Mesenchymal stem cell (in vitro differentiated cells and primary cell): ENCODE measurements at regions not wholly inside any gene's neighbourhood (a gene's known extent, or its start where the extent isn't known, plus 50 kb on each side); places are given as distances from the start of the nearest gene placed in this dataset.

ENCODE experiments used
- DNase-seq: peaks from one replicate; pipeline ENCODE4 v3.0.0-alpha.2; 2013
- H2AFZ ChIP-seq: one replicate; pipeline ENCODE4 v1.6.1; 2013; ENCODE audit warnings: low read depth, mild to moderate bottlenecking, control low read depth, inconsistent platforms, low read length, moderate library complexity
- H2AK5ac ChIP-seq: 2 replicates; pipeline ENCODE4 v1.6.1; 2013; ENCODE audit warnings: low read length, moderate library complexity, mild to moderate bottlenecking, inconsistent platforms; ENCODE audit not compliant: severe bottlenecking
- H2BK120ac ChIP-seq: one replicate; pipeline ENCODE4 v1.6.1; 2013; ENCODE audit warnings: low read depth, mild to moderate bottlenecking, inconsistent platforms, low read length, moderate library complexity
- H2BK12ac ChIP-seq, 2 experiments: one replicate each; pipeline ENCODE4 v1.6.1; 2013; ENCODE audit warnings: inconsistent platforms in 2 of 2, low read length in 2 of 2, mild to moderate bottlenecking in 2 of 2, moderate library complexity in 2 of 2, control low read depth in 1 of 2
- H2BK15ac ChIP-seq: one replicate; pipeline ENCODE4 v1.6.1; 2013; ENCODE audit warnings: mild to moderate bottlenecking, low read depth, inconsistent platforms; ENCODE audit not compliant: poor library complexity, severe bottlenecking
- H2BK5ac ChIP-seq: 2 replicates; pipeline ENCODE4 v1.6.1; 2013; ENCODE audit warnings: low read depth, mild to moderate bottlenecking, low read length, control low read depth, inconsistent platforms; ENCODE audit not compliant: poor library complexity, severe bottlenecking
- H3K14ac ChIP-seq, 2 experiments: one replicate each; pipeline ENCODE4 v1.6.1; 2013; ENCODE audit warnings: inconsistent platforms in 2 of 2, low read length in 2 of 2, control low read depth in 1 of 2, mild to moderate bottlenecking in 1 of 2, moderate library complexity in 1 of 2
- H3K18ac ChIP-seq, 2 experiments: one replicate each; pipeline ENCODE4 v1.6.1; 2013; ENCODE audit warnings: inconsistent platforms in 2 of 2, low read length in 2 of 2, control low read depth in 1 of 2, low read depth in 1 of 2, mild to moderate bottlenecking in 1 of 2
- H3K23ac ChIP-seq, 2 experiments: one replicate each; pipeline ENCODE4 v1.6.1; 2013; ENCODE audit warnings: inconsistent platforms in 2 of 2, low read length in 2 of 2, mild to moderate bottlenecking in 2 of 2, moderate library complexity in 2 of 2, control low read depth in 1 of 2
- H3K27ac ChIP-seq: 2 replicates; pipeline ENCODE4 v1.5.1; 2013; ENCODE audit warnings: mild to moderate bottlenecking, moderate library complexity, low read length, control low read depth, inconsistent platforms; ENCODE audit not compliant: poor library complexity, severe bottlenecking
- H3K27me3 ChIP-seq, 2 experiments: 2 replicates each; pipeline versions ENCODE4 v1.6.1 to v1.7.0; 2013; ENCODE audit warnings: low read length in 2 of 2, mild to moderate bottlenecking in 2 of 2, moderate library complexity in 2 of 2, control low read depth in 1 of 2, inconsistent platforms in 1 of 2; ENCODE audit not compliant: control insufficient read depth in 1 of 2, insufficient read depth in 1 of 2
- H3K36me3 ChIP-seq, 2 experiments: 2 replicates each; pipeline versions ENCODE4 v1.6.1 to v1.7.0; 2013; ENCODE audit warnings: low read length in 2 of 2, control low read depth in 1 of 2, inconsistent platforms in 1 of 2, low read depth in 1 of 2, mild to moderate bottlenecking in 1 of 2; ENCODE audit not compliant: insufficient read depth in 2 of 2, control insufficient read depth in 1 of 2
- H3K4ac ChIP-seq, 2 experiments: one replicate each; pipeline ENCODE4 v1.6.1; 2013; ENCODE audit warnings: inconsistent platforms in 2 of 2, low read length in 2 of 2, mild to moderate bottlenecking in 2 of 2, moderate library complexity in 2 of 2, control low read depth in 1 of 2, low read depth in 1 of 2
- H3K4me1 ChIP-seq: 2 replicates; pipeline ENCODE4 v1.6.1; 2013; ENCODE audit warnings: low read depth, low read length, control low read depth; ENCODE audit not compliant: control insufficient read depth, insufficient read depth
- H3K4me2 ChIP-seq: 2 replicates; pipeline ENCODE4 v1.6.1; 2013; ENCODE audit warnings: low read length, mild to moderate bottlenecking, inconsistent platforms; ENCODE audit not compliant: poor library complexity, severe bottlenecking
- H3K4me3 ChIP-seq, 2 experiments: 2 replicates each; pipeline versions ENCODE4 v1.5.1 to v1.7.0; 2013; ENCODE audit warnings: low read length in 2 of 2, mild to moderate bottlenecking in 2 of 2, control low read depth in 1 of 2, low read depth in 1 of 2; ENCODE audit not compliant: insufficient read depth in 1 of 2
- H3K79me1 ChIP-seq: replicated peaks from 2 replicates; pipeline ENCODE4 v1.6.1; 2013; ENCODE audit warnings: mild to moderate bottlenecking, control low read depth, low read length, inconsistent platforms; ENCODE audit not compliant: poor library complexity, severe bottlenecking
- H3K9ac ChIP-seq: 2 replicates; pipeline ENCODE4 v1.7.0; 2013; ENCODE audit warnings: mild to moderate bottlenecking, low read length, moderate library complexity
- H3K9me3 ChIP-seq: 2 replicates; pipeline ENCODE4 v1.7.0; 2013; ENCODE audit warnings: mild to moderate bottlenecking, low read length; ENCODE audit not compliant: control insufficient read depth
- H4K8ac ChIP-seq: one replicate; pipeline ENCODE4 v1.6.1; 2013; ENCODE audit warnings: inconsistent platforms, mild to moderate bottlenecking, low read length, moderate library complexity
- H4K91ac ChIP-seq: one replicate; pipeline ENCODE4 v1.6.1; 2013; ENCODE audit warnings: mild to moderate bottlenecking, low read length, inconsistent platforms
- WGBS: methylation state at CpG from one replicate; pipeline ENCODE4 v1.1.7; 2013; ENCODE audit warnings: mixed read lengths; 5-methylcytosine and 5-hydroxymethylcytosine counted together

DNA sequence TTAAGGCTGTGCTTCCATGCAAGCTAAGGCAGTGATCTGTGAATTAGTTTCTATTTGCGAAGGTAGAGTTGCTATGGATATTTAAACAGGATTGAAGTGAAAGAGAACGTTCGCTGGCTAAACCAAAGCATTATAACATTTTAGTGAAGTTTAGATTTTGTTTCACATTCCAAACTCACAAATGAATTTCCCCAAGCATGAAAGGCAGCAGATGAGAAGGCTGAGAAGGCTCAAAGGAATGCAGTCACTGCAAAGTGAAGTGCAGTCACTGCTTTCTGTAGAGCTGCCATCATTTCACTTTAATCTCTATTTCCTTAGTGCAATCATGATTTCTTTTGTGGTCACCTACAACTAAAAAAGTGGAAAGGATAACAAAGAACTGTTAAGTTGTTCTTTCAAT is 334.7 kb upstream of the NR3C2 start:
- H2BK120ac ChIP-seq = no peak overlapping the region
- H3K4me2 ChIP-seq = no peak overlapping the region
- peak overlapping the region; percentile 15 for H3K9ac ChIP-seq
- H3K27me3 ChIP-seq = no peaks in the 10 kb centered on the region
- no peaks in the 10 kb centered on the region for H3K4me1 ChIP-seq
- no peak for DNase-seq
- 75% methylated on average over 1 of the region's 3 CpGs for WGBS
- no peak overlapping the region for H2BK15ac ChIP-seq
- H3K23ac ChIP-seq = no peak overlapping the region
- no peak overlapping the region for H3K4ac ChIP-seq
- no peaks in the 10 kb centered on the region for H3K9me3 ChIP-seq
- no peaks in the 10 kb centered on the region for H3K36me3 ChIP-seq
- no peak overlapping the region for H3K14ac ChIP-seq
- H2BK5ac ChIP-seq = no peak overlapping the region
- H3K79me1 ChIP-seq = no peaks in the 10 kb centered on the region
- H3K4me3 ChIP-seq = no peak overlapping the region
- H4K91ac ChIP-seq = no peak overlapping the region
- no peak overlapping the region for H4K8ac ChIP-seq
- H2AK5ac ChIP-seq = no peak overlapping the region
- H3K27ac ChIP-seq = peak overlapping the region; percentile 57
- no peak overlapping the region for H3K18ac ChIP-seq
- no peak overlapping the region for H2AFZ ChIP-seq
- no peak overlapping the region for H2BK12ac ChIP-seq

DNA sequence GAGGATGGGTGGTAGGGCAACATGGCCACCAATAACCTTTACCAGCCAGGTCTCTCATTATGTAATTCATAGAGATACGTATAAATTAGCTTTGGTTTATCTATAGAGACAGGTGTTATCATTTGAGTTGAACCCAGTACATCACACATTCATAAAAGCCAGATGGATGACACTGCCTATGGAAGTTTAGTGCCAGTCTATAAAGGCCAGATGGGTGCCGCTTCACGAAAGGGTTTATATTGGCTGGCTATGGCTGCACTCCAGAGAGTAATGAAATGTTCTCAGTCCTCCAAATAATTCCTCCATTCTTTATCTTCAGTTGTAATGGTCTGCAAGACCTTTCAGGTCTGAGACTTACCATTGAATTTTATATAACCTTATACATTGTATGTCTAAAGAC is 331.9 kb upstream of the NR3C2 start:
- Histone ChIP-seq H4K91ac (no peak overlapping the region), H3K9ac (no peak overlapping the region), H3K4me1 (no peaks in the 10 kb centered on the region), H2BK12ac (no peak overlapping the region), H3K4me3 (no peak overlapping the region), H3K18ac (no peak overlapping the region), H3K4me2 (no peak overlapping the region), H3K27me3 (no peaks in the 10 kb centered on the region), H2BK15ac (no peak overlapping the region), H3K27ac (no peak overlapping the region), H3K36me3 (no peaks in the 10 kb centered on the region), H3K23ac (no peak overlapping the region), H2AFZ (no peak overlapping the region), H3K79me1 (no peaks in the 10 kb centered on the region), H2BK5ac (no peak overlapping the region), H4K8ac (no peak overlapping the region), H2BK120ac (no peak overlapping the region), H3K4ac (no peak overlapping the region), H3K14ac (no peak overlapping the region), H3K9me3 (no peaks in the 10 kb centered on the region), H2AK5ac (no peak overlapping the region)
- no peak for DNase-seq
- 100% methylated on average over 2 of the region's 3 CpGs for WGBS

DNA sequence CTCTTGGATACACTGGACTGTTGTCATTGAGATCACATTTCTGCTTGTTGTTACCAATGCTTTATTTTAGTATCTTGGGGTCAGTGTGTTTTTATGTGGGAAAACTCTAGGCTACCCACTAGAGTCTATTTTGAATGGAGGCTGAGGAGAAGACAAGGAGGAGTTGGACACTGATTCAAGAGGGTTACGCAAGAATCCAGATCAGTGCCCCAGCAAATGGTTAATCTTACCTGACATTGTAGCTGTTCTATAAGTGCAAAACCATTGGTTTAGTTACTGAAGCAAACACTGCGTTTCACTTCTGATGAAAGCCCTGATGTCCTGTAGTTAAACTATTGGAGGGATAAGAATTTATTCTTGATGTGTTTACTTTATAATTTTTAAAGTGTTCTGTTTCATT is 331.1 kb upstream of the NR3C2 start:
- WGBS = 95% methylated on average over 2 of the region's 2 CpGs
- Histone ChIP-seq H3K27ac (no peak overlapping the region), H2BK15ac (no peak overlapping the region), H3K4me2 (no peak overlapping the region), H2BK5ac (no peak overlapping the region), H3K79me1 (no peaks in the 10 kb centered on the region), H4K91ac (no peak overlapping the region), H2BK120ac (no peak overlapping the region), H3K4me1 (no peaks in the 10 kb centered on the region), H3K14ac (no peak overlapping the region), H3K36me3 (no peaks in the 10 kb centered on the region), H3K4me3 (no peak overlapping the region), H3K4ac (no peak overlapping the region), H4K8ac (no peak overlapping the region), H2AFZ (no peak overlapping the region), H3K27me3 (no peaks in the 10 kb centered on the region), H3K9me3 (no peaks in the 10 kb centered on the region), H2BK12ac (no peak overlapping the region), H3K9ac (no peak overlapping the region), H2AK5ac (no peak overlapping the region), H3K23ac (no peak overlapping the region), H3K18ac (no peak overlapping the region)
- no peak for DNase-seq

DNA sequence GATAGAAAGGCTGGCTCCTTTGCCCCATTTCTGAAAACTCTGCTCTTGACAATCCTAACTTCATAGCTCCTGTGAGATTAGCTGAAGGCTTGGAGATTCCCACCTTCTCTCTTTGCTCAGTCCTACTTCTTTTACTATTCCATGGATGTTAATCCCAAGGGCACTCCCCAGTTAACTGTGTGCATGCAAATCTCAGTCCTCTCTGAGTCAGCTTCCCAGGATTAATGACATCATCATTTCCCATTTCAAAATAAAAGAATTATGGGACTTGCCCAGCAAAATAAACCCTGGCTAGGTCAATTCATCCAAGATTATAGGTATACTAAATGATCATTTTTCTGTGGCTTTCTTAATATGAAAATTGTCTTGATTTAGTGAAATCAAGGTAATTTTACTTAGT is 328.6 kb upstream of the NR3C2 start:
- Histone ChIP-seq H3K9me3 (no peaks in the 10 kb centered on the region), H2BK5ac (no peak overlapping the region), H3K4ac (no peak overlapping the region), H3K23ac (no peak overlapping the region), H3K9ac (no peak overlapping the region), H2BK120ac (no peak overlapping the region), H3K14ac (no peak overlapping the region), H3K18ac (no peak overlapping the region), H2AFZ (no peak overlapping the region), H3K4me2 (no peak overlapping the region), H3K27ac (no peak overlapping the region), H2BK15ac (no peak overlapping the region), H3K4me1 (no peaks in the 10 kb centered on the region), H2BK12ac (no peak overlapping the region), H3K4me3 (no peak overlapping the region), H3K36me3 (no peaks in the 10 kb centered on the region), H4K91ac (no peak overlapping the region), H4K8ac (no peak overlapping the region), H3K79me1 (no peaks in the 10 kb centered on the region), H2AK5ac (no peak overlapping the region), H3K27me3 (no peaks in the 10 kb centered on the region)
- no peak for DNase-seq
